Transverse colon (tissue), 4 donors: ENCODE measurements at regions not wholly inside any gene's neighbourhood (a gene's known extent, or its start where the extent isn't known, plus 50 kb on each side); places are given as distances from the start of the nearest gene placed in this dataset.

Source experiments
- DNase-seq: peaks from one replicate; pipeline ENCODE4 v3.0.0-alpha.2; 2019
- H3K27ac ChIP-seq, 4 donors: fragments of 200-600 bp; sonication (generic); 2 replicates each; pipeline ENCODE4 v1.5.1; 2016 to 2018; ENCODE audit warnings: inconsistent platforms in 4 of 4
- H3K27me3 ChIP-seq: fragments of 200-600 bp; sonication (generic); 2 replicates; pipeline ENCODE4 v1.5.1; 2017; ENCODE audit warnings: inconsistent platforms
- H3K36me3 ChIP-seq, 4 donors: fragments of 200-600 bp; sonication (generic); 2 replicates each; pipeline ENCODE4 v1.5.1; 2017 to 2019; ENCODE audit warnings: inconsistent platforms in 4 of 4
- H3K4me1 ChIP-seq, 4 donors: fragments of 200-600 bp; sonication (generic); 2 replicates each; pipeline ENCODE4 v1.5.1; 2017 to 2020; ENCODE audit warnings: inconsistent platforms in 4 of 4
- H3K4me3 ChIP-seq, 4 donors: fragments of 200-600 bp; sonication (generic); 1 replicate in 1 of 4; 2 replicates in 3 of 4; pipeline versions ENCODE4 v1.5.1 to v1.6.1; 2017 to 2019; ENCODE audit warnings: inconsistent platforms in 4 of 4
- H3K9me3 ChIP-seq, 2 donors: fragments of 200-600 bp; sonication (generic); 2 replicates each; pipeline ENCODE4 v1.5.1; 2017 to 2019; ENCODE audit warnings: inconsistent platforms in 2 of 2
- CTCF ChIP-seq, 5 experiments: fragments of 200-600 bp in 3 of 5; fragments of 450-650 bp in 2 of 5; sonication (generic) in 3 of 5; IDR thresholded peaks; 1 replicate in 2 of 5; 2 replicates in 3 of 5; pipeline ENCODE4 v1.5.1; 2016 to 2017; ENCODE audit warnings: antibody characterized with exemption in 5 of 5, inconsistent platforms in 3 of 5, mild to moderate bottlenecking in 2 of 5, moderate library complexity in 1 of 5
- EP300 ChIP-seq: sonication (generic); formaldehyde crosslinking; IDR thresholded peaks from one replicate; pipeline ENCODE4 v1.6.1; 2017; ENCODE audit warnings: antibody characterized with exemption, low read depth
- POLR2A ChIP-seq: fragments of 450-650 bp; IDR thresholded peaks from one replicate; pipeline ENCODE4 v1.6.1; 2016; ENCODE audit warnings: antibody characterized with exemption, mild to moderate bottlenecking, moderate library complexity
- POLR2AphosphoS5 ChIP-seq, 3 donors: sonication (generic); formaldehyde crosslinking; IDR thresholded peaks; one replicate each; pipeline ENCODE4 v1.6.1; 2016; ENCODE audit warnings: antibody characterized with exemption in 3 of 3
- WGBS, 2 donors: methylation state at CpG; one replicate each; pipeline ENCODE4 v1.1.5; 2018; ENCODE audit warnings: low coverage in 1 of 2; 5-methylcytosine and 5-hydroxymethylcytosine counted together
- in situ Hi-C, 4 donors: fragments of 200-750 bp; cut with MboI; loops; one replicate each; pipeline versions ENCODE4 v1.15.0 to v1.15.1; 2017; ENCODE audit warnings: low sequenced_read_pairs in 3 of 4, low pct_ligation_motif_present in 1 of 4, low pct_unique_long_range_greater_than_20kb in 1 of 4
- intact Hi-C: fragments of 100-400 bp; cut with DNase I; formaldehyde crosslinking; loops from one replicate; pipeline ENCODE4 v1.15.1; 2023; ENCODE audit warnings: low total_unique reads

- Histone ChIP-seq H3K36me3 (no peaks in the 10 kb centered on the region), H3K27ac (no peak overlapping the region), H3K4me3 (no peak overlapping the region), H3K9me3 (no peaks in the 10 kb centered on the region), H3K27me3 (no peaks in the 10 kb centered on the region), H3K4me1 (no peaks in the 10 kb centered on the region)
- TF ChIP-seq POLR2AphosphoS5 (IDR thresholded peaks at IDR 0.05) (no peak), EP300 (no peak), POLR2A (no peak), CTCF (IDR thresholded peaks at IDR 0.05) (no peak)
- WGBS, 2 donors, result 70% methylated on average over 6 of the region's 6 CpGs; no CpG with 5 or more reads in 1 of the 2 donors
- DNase-seq, result no peak
- intact Hi-C loops, result no loop called here
- in situ Hi-C loops, result no loop called here
Measured at GRCh38 chr19:30865511-30865910, 483.7 kb downstream of the TSHZ3 start.

- WGBS, 2 donors, result 74 to 100% methylated on average over 1 to 13 of the region's 13 CpGs
- no peak for DNase-seq
- Histone ChIP-seq H3K36me3 (no peaks in the 10 kb centered on the region), H3K27ac (no peak overlapping the region), H3K27me3 (no peaks in the 10 kb centered on the region), H3K4me1 (no peaks in the 10 kb centered on the region), H3K9me3 (no peaks in the 10 kb centered on the region), H3K4me3 (no peak overlapping the region)
- TF ChIP-seq POLR2A (no peak), CTCF (IDR thresholded peaks at IDR 0.05) (no peak), EP300 (no peak), POLR2AphosphoS5 (IDR thresholded peaks at IDR 0.05) (no peak)
- in situ Hi-C loops, result no loop called here
- intact Hi-C loops, result no loop called here
Measured at GRCh38 chr19:30864391-30865215, 484.6 kb downstream of the TSHZ3 start.

GRCh38 chr19:30862876-30863275 is 486.4 kb downstream of the TSHZ3 start:
- H3K4me3 ChIP-seq, result no peak overlapping the region
- DNase-seq, result no peak
- in situ Hi-C loops, result no loop called here

GRCh38 chr19:30861919-30862318 is 487.3 kb downstream of the TSHZ3 start:
- H3K36me3 ChIP-seq, result no peaks in the 10 kb centered on the region
- TF ChIP-seq CTCF (IDR thresholded peaks at IDR 0.05) (no peak), POLR2A (no peak), POLR2AphosphoS5 (IDR thresholded peaks at IDR 0.05) (no peak), EP300 (no peak)
- no peak overlapping the region for H3K27ac ChIP-seq
- no peaks in the 10 kb centered on the region for H3K4me1 ChIP-seq
- no peak overlapping the region for H3K4me3 ChIP-seq
- 60 to 76% methylated on average over 1 to 5 of the region's 5 CpGs for WGBS, 2 donors
- intact Hi-C loops, result no loop called here
- in situ Hi-C loops, result no loop called here
- H3K27me3 ChIP-seq, result no peaks in the 10 kb centered on the region
- no peaks in the 10 kb centered on the region for H3K9me3 ChIP-seq
- DNase-seq, result no peak

More at GRCh38 chr19:30862876-30863275, 486.4 kb downstream of the TSHZ3 start:
- TF ChIP-seq CTCF (IDR thresholded peaks at IDR 0.05) (no peak), POLR2A (no peak), EP300 (no peak), POLR2AphosphoS5 (IDR thresholded peaks at IDR 0.05) (no peak)
- Histone ChIP-seq H3K27me3 (no peaks in the 10 kb centered on the region), H3K4me1 (no peaks in the 10 kb centered on the region), H3K27ac (no peak overlapping the region), H3K9me3 (no peaks in the 10 kb centered on the region), H3K36me3 (no peaks in the 10 kb centered on the region)
- 82 to 97% methylated on average over 5 to 19 of the region's 19 CpGs for WGBS, 2 donors
- intact Hi-C loops, result no loop called here
